Liver (tissue), 8 donors: ENCODE measurements at regions not wholly inside any gene's neighbourhood (a gene's known extent, or its start where the extent isn't known, plus 50 kb on each side); places are given as distances from the start of the nearest gene placed in this dataset.

Source experiments
- DNase-seq: peaks from one replicate; pipeline ENCODE4 v3.0.0-alpha.2; 2017; ENCODE audit warnings: low spot score
- H3K27ac ChIP-seq, 2 donors: one replicate each; pipeline ENCODE4 v1.7.0; 2013; ENCODE audit warnings: inconsistent platforms in 2 of 2, low read length in 2 of 2, control low read depth in 1 of 2, low read depth in 1 of 2, mild to moderate bottlenecking in 1 of 2
- H3K27me3 ChIP-seq, 4 donors: one replicate each; pipeline versions ENCODE4 v1.6.1 to v1.7.0; 2013; ENCODE audit warnings: low read length in 3 of 4, inconsistent platforms in 1 of 4, mild to moderate bottlenecking in 1 of 4, moderate library complexity in 1 of 4; ENCODE audit not compliant: control insufficient read depth in 4 of 4, insufficient read depth in 4 of 4
- H3K36me3 ChIP-seq, 4 donors: one replicate each; pipeline versions ENCODE4 v1.6.1 to v1.7.0; 2013; ENCODE audit warnings: low read length in 3 of 4, mild to moderate bottlenecking in 3 of 4, low read depth in 1 of 4, moderate library complexity in 1 of 4; ENCODE audit not compliant: control insufficient read depth in 4 of 4, insufficient read depth in 3 of 4
- H3K4me1 ChIP-seq, 4 donors: one replicate each; pipeline versions ENCODE4 v1.6.1 to v1.7.0; 2013; ENCODE audit warnings: low read length in 3 of 4, mild to moderate bottlenecking in 3 of 4, moderate library complexity in 1 of 4; ENCODE audit not compliant: control insufficient read depth in 4 of 4, insufficient read depth in 4 of 4
- H3K4me3 ChIP-seq, 3 donors: one replicate each; pipeline versions ENCODE4 v1.6.1 to v1.7.0; 2013; ENCODE audit warnings: low read length in 3 of 3, control low read depth in 1 of 3, low read depth in 1 of 3, mild to moderate bottlenecking in 1 of 3
- H3K9ac ChIP-seq, 2 donors: one replicate each; pipeline ENCODE4 v1.7.0; 2013; ENCODE audit warnings: low read length in 2 of 2, mild to moderate bottlenecking in 2 of 2, moderate library complexity in 2 of 2, control low read depth in 1 of 2, low read depth in 1 of 2
- H3K9me3 ChIP-seq, 4 donors: one replicate each; pipeline versions ENCODE4 v1.6.1 to v1.7.0; 2013; ENCODE audit warnings: low read length in 3 of 4; ENCODE audit not compliant: control insufficient read depth in 4 of 4
- EGR1 ChIP-seq, 2 donors: IDR thresholded peaks; 2 replicates each; pipeline ENCODE4 v1.6.1; 2016 to 2018; ENCODE audit warnings: antibody characterized with exemption in 2 of 2, low read depth in 2 of 2
- FOXA1 ChIP-seq: IDR thresholded peaks from 2 replicates; pipeline ENCODE4 v1.6.1; 2016; ENCODE audit warnings: antibody characterized with exemption
- FOXA2 ChIP-seq: IDR thresholded peaks from 2 replicates; pipeline ENCODE4 v1.6.1; 2016; ENCODE audit warnings: antibody characterized with exemption
- GABPA ChIP-seq, 2 donors: IDR thresholded peaks in 1 of 2; conservative IDR thresholded peaks in 1 of 2; 2 replicates each; pipeline ENCODE4 v1.6.1; 2016; ENCODE audit warnings: antibody characterized with exemption in 2 of 2, mild to moderate bottlenecking in 1 of 2, moderate library complexity in 1 of 2
- HNF4A ChIP-seq, 2 donors: conservative IDR thresholded peaks; 2 replicates each; pipeline ENCODE4 v1.6.1; 2016; ENCODE audit warnings: antibody characterized with exemption in 2 of 2, mild to moderate bottlenecking in 2 of 2
- JUND ChIP-seq, 2 donors: IDR thresholded peaks; 2 replicates each; pipeline ENCODE4 v1.6.1; 2016; ENCODE audit warnings: antibody characterized with exemption in 2 of 2
- NR2F2 ChIP-seq: IDR thresholded peaks from 2 replicates; pipeline ENCODE4 v1.6.1; 2016; ENCODE audit warnings: antibody characterized with exemption
- RAD21 ChIP-seq, 2 donors: IDR thresholded peaks; 2 replicates each; pipeline ENCODE4 v1.6.1; 2016; ENCODE audit warnings: antibody characterized with exemption in 2 of 2, mild to moderate bottlenecking in 2 of 2
- RXRA ChIP-seq, 2 donors: IDR thresholded peaks; 2 replicates each; pipeline ENCODE4 v1.6.1; 2017 to 2018; ENCODE audit warnings: antibody characterized with exemption in 2 of 2, mild to moderate bottlenecking in 1 of 2
- SP1 ChIP-seq: IDR thresholded peaks from 2 replicates; pipeline ENCODE4 v1.6.1; 2018; ENCODE audit warnings: antibody characterized with exemption, mild to moderate bottlenecking
- TAF1 ChIP-seq: conservative IDR thresholded peaks from 2 replicates; pipeline ENCODE4 v1.6.1; 2016; ENCODE audit warnings: antibody characterized with exemption, mild to moderate bottlenecking
- YY1 ChIP-seq: IDR thresholded peaks from 2 replicates; pipeline ENCODE4 v1.6.1; 2016; ENCODE audit warnings: antibody characterized with exemption, mild to moderate bottlenecking
- WGBS: extraction: QIAGEN DNeasy Blood & Tissue Kit; methylation state at CpG from one replicate; pipeline ENCODE4 v1.1.7; 2013; 5-methylcytosine and 5-hydroxymethylcytosine counted together
- TF ChIP-seq, protein P1 (sequence below): IDR thresholded peaks from 2 replicates; pipeline ENCODE4 v1.6.1; 2016; ENCODE audit warnings: antibody characterized with exemption
- TF ChIP-seq, protein P2 (sequence below): fragments of 150-350 bp; IDR thresholded peaks from 2 replicates; pipeline ENCODE4 v1.5.1; 2017; ENCODE audit warnings: improper control_type of control experiment, low read depth, low read length; ENCODE audit not compliant: missing input control
- TF ChIP-seq, protein P3 (sequence below): IDR thresholded peaks from 2 replicates; pipeline ENCODE4 v1.6.1; 2016; ENCODE audit warnings: antibody characterized with exemption
- TF ChIP-seq, protein P4 (sequence below): IDR thresholded peaks from 2 replicates; pipeline ENCODE4 v1.6.1; 2016; ENCODE audit warnings: antibody characterized with exemption, mild to moderate bottlenecking
- TF ChIP-seq, protein P5 (sequence below): IDR thresholded peaks from 2 replicates; pipeline ENCODE4 v1.6.1; 2016; ENCODE audit warnings: antibody characterized with exemption
- donor health status: healthy.
- donor health status: healthy.
- donor health status: healthy.
- donor health status: healthy.
- donor health status: healthy.

DNA sequence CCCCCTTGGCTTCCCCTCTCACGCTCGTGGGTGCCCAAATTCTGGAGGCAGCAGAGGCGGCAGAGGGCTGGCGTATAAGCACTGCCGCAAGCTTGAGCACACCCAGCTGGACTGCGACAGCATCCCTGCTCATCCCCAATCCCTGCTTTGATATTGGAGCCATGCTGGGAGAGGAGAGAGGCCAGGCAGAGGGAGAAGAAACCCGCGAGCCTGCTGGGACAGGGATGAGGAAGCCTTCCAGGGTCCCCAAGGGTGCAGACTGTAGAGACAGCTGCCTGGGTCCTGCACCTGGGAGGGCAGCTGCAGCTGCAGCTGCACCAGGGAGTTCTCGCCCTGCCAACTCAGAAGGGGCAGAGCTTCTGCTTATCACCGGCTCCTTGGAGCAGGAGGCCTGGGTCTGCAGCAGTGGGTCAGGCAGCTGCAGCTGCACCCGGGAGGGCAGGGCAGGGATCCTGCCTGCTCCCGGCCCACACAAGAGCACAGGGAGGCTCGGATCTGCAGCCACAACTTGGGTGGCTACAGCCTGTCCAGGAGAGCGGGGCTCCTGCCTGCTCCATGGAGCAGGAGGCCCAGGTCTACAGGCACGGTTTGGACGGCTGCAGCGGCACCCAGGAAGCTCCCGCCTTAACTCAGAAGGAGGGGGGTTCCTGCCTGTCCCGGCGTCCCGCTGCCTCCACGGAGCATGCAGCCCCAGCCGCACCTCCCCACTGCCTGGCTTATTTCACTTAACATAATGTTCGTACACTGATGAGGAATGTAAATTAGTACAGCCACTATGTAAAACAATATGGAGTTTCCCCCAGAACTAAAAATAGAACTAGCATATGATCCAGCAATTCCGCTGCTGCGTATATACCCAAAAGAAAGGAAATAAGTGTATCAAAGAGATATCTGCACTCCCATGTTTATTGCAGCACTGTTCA lies 60.4 kb upstream of the SGPP1 start:
- no peak for DNase-seq
- TF ChIP-seq EGR1 (IDR thresholded peaks at IDR 0.05; ENCODE audit: low read depth in 2 of 2) (no peak), HNF4A (conservative IDR thresholded peaks at IDR 0.05) (no peak), TAF1 (no peak), FOXA2 (no peak), RXRA (IDR thresholded peaks at IDR 0.05) (no peak), GABPA (IDR thresholded peaks at IDR 0.05 in 1 of 2, conservative IDR thresholded peaks at IDR 0.05 in 1 of 2) (no peak), RAD21 (IDR thresholded peaks at IDR 0.05) (no peak), NR2F2 (no peak), JUND (IDR thresholded peaks at IDR 0.05) (no peak), SP1 (no peak), FOXA1 (no peak), YY1 (no peak)
- TF ChIP-seq, protein P1, sequence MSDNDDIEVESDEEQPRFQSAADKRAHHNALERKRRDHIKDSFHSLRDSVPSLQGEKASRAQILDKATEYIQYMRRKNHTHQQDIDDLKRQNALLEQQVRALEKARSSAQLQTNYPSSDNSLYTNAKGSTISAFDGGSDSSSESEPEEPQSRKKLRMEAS: no peak
- TF ChIP-seq, protein P2, sequence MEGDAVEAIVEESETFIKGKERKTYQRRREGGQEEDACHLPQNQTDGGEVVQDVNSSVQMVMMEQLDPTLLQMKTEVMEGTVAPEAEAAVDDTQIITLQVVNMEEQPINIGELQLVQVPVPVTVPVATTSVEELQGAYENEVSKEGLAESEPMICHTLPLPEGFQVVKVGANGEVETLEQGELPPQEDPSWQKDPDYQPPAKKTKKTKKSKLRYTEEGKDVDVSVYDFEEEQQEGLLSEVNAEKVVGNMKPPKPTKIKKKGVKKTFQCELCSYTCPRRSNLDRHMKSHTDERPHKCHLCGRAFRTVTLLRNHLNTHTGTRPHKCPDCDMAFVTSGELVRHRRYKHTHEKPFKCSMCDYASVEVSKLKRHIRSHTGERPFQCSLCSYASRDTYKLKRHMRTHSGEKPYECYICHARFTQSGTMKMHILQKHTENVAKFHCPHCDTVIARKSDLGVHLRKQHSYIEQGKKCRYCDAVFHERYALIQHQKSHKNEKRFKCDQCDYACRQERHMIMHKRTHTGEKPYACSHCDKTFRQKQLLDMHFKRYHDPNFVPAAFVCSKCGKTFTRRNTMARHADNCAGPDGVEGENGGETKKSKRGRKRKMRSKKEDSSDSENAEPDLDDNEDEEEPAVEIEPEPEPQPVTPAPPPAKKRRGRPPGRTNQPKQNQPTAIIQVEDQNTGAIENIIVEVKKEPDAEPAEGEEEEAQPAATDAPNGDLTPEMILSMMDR: no peak
- TF ChIP-seq, protein P3, sequence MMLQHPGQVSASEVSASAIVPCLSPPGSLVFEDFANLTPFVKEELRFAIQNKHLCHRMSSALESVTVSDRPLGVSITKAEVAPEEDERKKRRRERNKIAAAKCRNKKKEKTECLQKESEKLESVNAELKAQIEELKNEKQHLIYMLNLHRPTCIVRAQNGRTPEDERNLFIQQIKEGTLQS: no peak
- TF ChIP-seq, protein P4, sequence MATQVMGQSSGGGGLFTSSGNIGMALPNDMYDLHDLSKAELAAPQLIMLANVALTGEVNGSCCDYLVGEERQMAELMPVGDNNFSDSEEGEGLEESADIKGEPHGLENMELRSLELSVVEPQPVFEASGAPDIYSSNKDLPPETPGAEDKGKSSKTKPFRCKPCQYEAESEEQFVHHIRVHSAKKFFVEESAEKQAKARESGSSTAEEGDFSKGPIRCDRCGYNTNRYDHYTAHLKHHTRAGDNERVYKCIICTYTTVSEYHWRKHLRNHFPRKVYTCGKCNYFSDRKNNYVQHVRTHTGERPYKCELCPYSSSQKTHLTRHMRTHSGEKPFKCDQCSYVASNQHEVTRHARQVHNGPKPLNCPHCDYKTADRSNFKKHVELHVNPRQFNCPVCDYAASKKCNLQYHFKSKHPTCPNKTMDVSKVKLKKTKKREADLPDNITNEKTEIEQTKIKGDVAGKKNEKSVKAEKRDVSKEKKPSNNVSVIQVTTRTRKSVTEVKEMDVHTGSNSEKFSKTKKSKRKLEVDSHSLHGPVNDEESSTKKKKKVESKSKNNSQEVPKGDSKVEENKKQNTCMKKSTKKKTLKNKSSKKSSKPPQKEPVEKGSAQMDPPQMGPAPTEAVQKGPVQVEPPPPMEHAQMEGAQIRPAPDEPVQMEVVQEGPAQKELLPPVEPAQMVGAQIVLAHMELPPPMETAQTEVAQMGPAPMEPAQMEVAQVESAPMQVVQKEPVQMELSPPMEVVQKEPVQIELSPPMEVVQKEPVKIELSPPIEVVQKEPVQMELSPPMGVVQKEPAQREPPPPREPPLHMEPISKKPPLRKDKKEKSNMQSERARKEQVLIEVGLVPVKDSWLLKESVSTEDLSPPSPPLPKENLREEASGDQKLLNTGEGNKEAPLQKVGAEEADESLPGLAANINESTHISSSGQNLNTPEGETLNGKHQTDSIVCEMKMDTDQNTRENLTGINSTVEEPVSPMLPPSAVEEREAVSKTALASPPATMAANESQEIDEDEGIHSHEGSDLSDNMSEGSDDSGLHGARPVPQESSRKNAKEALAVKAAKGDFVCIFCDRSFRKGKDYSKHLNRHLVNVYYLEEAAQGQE: no peak
- TF ChIP-seq, protein P5, sequence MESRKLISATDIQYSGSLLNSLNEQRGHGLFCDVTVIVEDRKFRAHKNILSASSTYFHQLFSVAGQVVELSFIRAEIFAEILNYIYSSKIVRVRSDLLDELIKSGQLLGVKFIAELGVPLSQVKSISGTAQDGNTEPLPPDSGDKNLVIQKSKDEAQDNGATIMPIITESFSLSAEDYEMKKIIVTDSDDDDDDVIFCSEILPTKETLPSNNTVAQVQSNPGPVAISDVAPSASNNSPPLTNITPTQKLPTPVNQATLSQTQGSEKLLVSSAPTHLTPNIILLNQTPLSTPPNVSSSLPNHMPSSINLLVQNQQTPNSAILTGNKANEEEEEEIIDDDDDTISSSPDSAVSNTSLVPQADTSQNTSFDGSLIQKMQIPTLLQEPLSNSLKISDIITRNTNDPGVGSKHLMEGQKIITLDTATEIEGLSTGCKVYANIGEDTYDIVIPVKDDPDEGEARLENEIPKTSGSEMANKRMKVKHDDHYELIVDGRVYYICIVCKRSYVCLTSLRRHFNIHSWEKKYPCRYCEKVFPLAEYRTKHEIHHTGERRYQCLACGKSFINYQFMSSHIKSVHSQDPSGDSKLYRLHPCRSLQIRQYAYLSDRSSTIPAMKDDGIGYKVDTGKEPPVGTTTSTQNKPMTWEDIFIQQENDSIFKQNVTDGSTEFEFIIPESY: no peak
- H3K36me3 ChIP-seq: no peaks in the 10 kb centered on the region
- no peak overlapping the region for H3K4me3 ChIP-seq
- no peaks in the 10 kb centered on the region for H3K9me3 ChIP-seq
- WGBS: 78% methylated on average over 26 of the region's 26 CpGs
- H3K9ac ChIP-seq: no peak overlapping the region
- no peaks in the 10 kb centered on the region for H3K4me1 ChIP-seq
- no peaks in the 10 kb centered on the region for H3K27me3 ChIP-seq
- no peak overlapping the region for H3K27ac ChIP-seq
